Esophagus squamous epithelium (tissue), 4 donors: ENCODE measurements at regions not wholly inside any gene's neighbourhood (a gene's known extent, or its start where the extent isn't known, plus 50 kb on each side); places are given as distances from the start of the nearest gene placed in this dataset.

Experiments used
- POLR2A ChIP-seq, 4 donors: fragments of 450-650 bp; IDR thresholded peaks; one replicate each; pipeline ENCODE4 v1.6.1; 2017; ENCODE audit warnings: antibody characterized with exemption in 4 of 4, mild to moderate bottlenecking in 4 of 4, moderate library complexity in 3 of 4
- TF ChIP-seq, protein P1 (sequence below), 6 experiments: fragments of 450-650 bp in 4 of 6; fragments of 200-600 bp in 2 of 6; sonication (generic) in 2 of 6; IDR thresholded peaks; one replicate each; pipeline ENCODE4 v1.5.1; 2016 to 2019; ENCODE audit warnings: antibody characterized with exemption in 6 of 6, mild to moderate bottlenecking in 4 of 6, moderate library complexity in 4 of 6

DNA sequence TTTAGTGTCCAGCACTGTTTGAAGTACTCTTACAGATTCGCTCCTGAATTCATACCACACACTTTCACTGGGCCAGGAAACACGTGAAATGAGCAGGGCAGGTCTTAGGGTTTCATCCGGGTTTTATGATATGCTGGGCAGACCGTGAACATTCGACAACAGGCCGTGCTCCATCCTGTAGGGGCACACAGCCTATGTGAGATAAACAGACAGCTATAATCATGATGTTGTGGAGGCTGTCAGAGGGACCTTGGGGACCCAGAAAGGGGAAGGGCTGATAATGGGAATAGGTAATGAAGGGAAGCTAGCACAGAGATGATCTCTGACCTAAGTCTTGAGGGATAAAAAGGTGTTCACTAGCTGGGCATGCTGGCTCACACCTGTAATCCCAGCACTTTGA is 110.4 kb downstream of the RIN2 start:
- no peak for TF ChIP-seq POLR2A (IDR thresholded peaks at IDR 0.05)
- TF ChIP-seq, protein P1, sequence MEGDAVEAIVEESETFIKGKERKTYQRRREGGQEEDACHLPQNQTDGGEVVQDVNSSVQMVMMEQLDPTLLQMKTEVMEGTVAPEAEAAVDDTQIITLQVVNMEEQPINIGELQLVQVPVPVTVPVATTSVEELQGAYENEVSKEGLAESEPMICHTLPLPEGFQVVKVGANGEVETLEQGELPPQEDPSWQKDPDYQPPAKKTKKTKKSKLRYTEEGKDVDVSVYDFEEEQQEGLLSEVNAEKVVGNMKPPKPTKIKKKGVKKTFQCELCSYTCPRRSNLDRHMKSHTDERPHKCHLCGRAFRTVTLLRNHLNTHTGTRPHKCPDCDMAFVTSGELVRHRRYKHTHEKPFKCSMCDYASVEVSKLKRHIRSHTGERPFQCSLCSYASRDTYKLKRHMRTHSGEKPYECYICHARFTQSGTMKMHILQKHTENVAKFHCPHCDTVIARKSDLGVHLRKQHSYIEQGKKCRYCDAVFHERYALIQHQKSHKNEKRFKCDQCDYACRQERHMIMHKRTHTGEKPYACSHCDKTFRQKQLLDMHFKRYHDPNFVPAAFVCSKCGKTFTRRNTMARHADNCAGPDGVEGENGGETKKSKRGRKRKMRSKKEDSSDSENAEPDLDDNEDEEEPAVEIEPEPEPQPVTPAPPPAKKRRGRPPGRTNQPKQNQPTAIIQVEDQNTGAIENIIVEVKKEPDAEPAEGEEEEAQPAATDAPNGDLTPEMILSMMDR (IDR thresholded peaks at IDR 0.05), result no peak
